AG04449 (cell line): ENCODE measurements at regions not wholly inside any gene's neighbourhood (a gene's known extent, or its start where the extent isn't known, plus 50 kb on each side); places are given as distances from the start of the nearest gene placed in this dataset.
"Not testable (repeated sequence)": the region's sequence is repeated elsewhere in the genome, so short reads cannot be mapped to it uniquely, and the experiment has no call there.

Experiments
- CTCF ChIA-PET: fragments of 350-600 bp; formaldehyde crosslinking; extraction: SDS; loops from one replicate; lab custom pipeline; 2021; ENCODE audit warnings: antibody characterized with exemption; lab: Yijun Ruan, JAX
- POLR2A ChIA-PET: fragments of 400-600, 350-600 bp; formaldehyde crosslinking; extraction: SDS; loops from one replicate; lab custom pipeline; 2020; ENCODE audit warnings: antibody characterized with exemption, inconsistent platforms; lab: Yijun Ruan, JAX
- DNase-seq: peaks from one replicate; pipeline ENCODE4 v3.0.0-alpha.2; 2010; ENCODE audit warnings: low read depth, low spot score
- H3K4me3 ChIP-seq: 2 replicates; pipeline ENCODE4 v1.5.1; 2011; ENCODE audit warnings: low read depth, mild to moderate bottlenecking, control low read depth, low read length
- CTCF ChIP-seq: IDR thresholded peaks from one replicate; pipeline ENCODE4 v1.5.1; 2011; ENCODE audit warnings: mild to moderate bottlenecking, moderate library complexity, low read length, control low read depth, inconsistent platforms; ENCODE audit not compliant: insufficient read depth; ENCODE audit errors: missing control alignments

GRCh38 chr1:229859026-229859425 lies 208.0 kb upstream of the GALNT2 start:
- no peak overlapping the region for H3K4me3 ChIP-seq
- DNase-seq = no peak
- no peak for TF ChIP-seq CTCF
- ChIA-PET CTCF (interaction anchor here (1.1 kb wide), 1 partner anchor 455 kb away, joined by 3 read pairs; no protein-coding TSS in a partner anchor), POLR2A (no interaction called here)

GRCh38 chr1:229860926-229861325 lies 206.1 kb upstream of the GALNT2 start:
- DNase-seq = no peak
- no peak for TF ChIP-seq CTCF
- ChIA-PET POLR2A (no interaction called here), CTCF (no interaction called here)
- H3K4me3 ChIP-seq = no peak overlapping the region

- H3K4me3 ChIP-seq = no peak overlapping the region
- TF ChIP-seq CTCF = no peak
- no peak for DNase-seq
- ChIA-PET POLR2A (no interaction called here), CTCF (interaction anchor here (0.7 kb wide), 1 partner anchor 1763 kb away, joined by 4 read pairs; no protein-coding TSS in a partner anchor)
Measured at GRCh38 chr1:229862017-229862774, 204.8 kb upstream of the GALNT2 start.

- CTCF ChIA-PET = no interaction called here
- no peak overlapping the region for H3K4me3 ChIP-seq
- DNase-seq = no peak
- POLR2A ChIA-PET = no interaction called here
- no peak for TF ChIP-seq CTCF
Measured at GRCh38 chr1:229863651-229864545, 203.1 kb upstream of the GALNT2 start.

GRCh38 chr1:229864686-229865230 lies 202.3 kb upstream of the GALNT2 start:
- POLR2A ChIA-PET = no interaction called here
- CTCF ChIA-PET = no interaction called here
- DNase-seq = no peak
- H3K4me3 ChIP-seq = no peak overlapping the region
- TF ChIP-seq CTCF = no peak

GRCh38 chr1:229865321-229865720 lies 201.7 kb upstream of the GALNT2 start:
- DNase-seq, H3K4me3 ChIP-seq, CTCF ChIA-PET, POLR2A ChIA-PET: not testable (repeated sequence)
